ENCODE measurements at regions not wholly inside any gene's neighbourhood (a gene's known extent, or its start where the extent isn't known, plus 50 kb on each side); places are given as distances from the start of the nearest gene placed in this dataset.
"Not testable (repeated sequence)": the region's sequence is repeated elsewhere in the genome, so short reads cannot be mapped to it uniquely, and the experiment has no call there.

DNA sequence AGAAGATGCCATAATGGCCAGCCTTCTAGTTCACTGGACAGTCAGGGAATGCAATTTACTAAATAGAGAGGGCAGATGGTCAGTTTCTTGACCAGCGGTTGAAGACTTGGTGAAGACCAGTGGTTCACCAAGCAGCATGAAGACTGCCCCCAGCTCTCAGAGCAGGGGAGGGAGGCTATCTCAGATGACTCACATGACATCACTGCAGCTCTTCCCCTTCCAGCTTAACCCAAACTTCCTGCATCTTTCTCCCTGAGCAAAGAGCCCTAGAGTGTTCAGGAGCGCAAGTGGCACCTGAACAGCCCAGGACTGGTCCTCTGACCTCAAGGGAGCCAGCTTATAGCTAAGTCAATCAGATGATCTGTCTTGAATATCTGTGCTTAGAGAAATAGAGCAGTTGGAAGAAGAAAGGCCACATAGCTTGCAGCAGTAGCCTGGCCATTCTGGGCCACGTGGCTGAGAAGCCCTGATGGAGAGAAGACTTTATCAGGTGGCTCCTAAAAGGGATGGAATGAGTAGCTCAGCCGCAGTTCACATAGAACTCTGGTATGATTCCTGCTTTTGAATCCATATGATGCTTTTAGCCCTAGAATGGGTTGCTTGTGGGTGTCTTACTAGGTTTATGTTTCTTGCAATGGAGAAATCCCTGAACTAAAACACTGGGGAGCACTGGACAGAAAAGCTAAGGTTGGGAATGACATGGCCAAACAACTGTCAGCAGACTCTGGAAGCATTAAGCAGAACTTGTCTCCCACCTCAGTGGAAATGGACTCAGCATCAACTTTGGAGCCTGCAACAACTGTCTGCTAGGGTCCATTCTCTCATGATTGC, 392.1 kb upstream of the CCL2 start:
- DNase-seq = no peak

DNA sequence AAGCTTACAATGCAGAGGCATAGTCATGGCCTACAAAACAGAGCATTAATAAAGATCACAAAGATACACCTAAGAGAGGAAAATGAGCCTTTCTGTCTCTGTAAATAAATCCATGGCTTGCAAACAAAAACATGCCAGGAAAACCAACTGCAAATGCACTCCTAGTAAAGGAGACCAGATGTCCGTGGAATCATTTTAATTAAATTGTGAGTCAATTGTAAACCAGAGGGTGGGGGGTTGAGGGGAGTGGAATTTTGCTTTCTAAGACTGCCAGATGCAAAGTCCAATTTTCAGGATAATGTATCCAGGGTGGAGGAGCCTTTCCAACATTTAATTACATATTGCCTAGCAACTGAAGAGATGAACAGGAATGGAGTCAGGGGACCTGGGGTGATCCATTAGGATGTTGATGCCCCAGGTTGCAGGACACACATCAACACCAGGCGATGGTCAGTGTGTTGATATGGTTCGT, 390.3 kb upstream of the CCL2 start:
- no peak for DNase-seq

DNA sequence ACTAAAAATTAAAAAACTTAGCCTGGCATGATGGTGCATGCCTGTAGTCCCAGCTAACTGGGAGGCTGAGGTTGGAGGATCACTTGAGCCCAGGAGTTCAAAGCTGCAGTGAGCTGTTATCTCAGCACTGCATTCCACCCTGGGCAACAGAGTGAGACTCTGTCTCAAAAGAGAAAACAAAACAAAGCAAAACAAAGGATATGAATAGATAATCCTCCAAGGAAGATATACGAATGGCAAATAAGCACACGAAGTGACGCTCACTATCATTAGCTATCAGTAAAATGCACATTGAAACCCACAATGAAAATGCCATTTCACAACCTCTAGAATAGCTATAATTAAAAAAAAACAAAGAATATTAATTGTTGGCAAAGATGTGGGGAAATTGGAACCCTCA, 386.2 kb upstream of the CCL2 start:
- DNase-seq = no peak

DNA sequence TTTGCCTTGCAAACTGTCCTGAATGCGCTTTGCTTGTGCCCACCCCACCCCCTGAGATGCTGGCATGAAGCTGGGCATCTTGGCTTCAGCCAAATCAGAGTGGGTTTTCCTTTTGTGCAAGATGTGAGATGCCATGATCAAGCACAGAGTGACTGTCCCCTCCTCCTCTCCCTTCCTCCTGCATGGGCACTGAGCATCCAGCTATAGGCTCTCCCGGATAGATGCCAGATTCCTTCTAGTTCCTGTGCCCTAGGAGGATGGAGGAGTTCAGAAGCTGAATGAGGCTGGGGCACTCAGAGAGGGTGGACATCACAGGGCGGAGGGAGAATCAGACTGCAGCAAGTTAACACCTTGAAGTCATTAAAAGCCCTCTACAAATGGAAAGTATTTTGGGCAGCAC, 384.1 kb upstream of the CCL2 start:
- no peak for DNase-seq

DNA sequence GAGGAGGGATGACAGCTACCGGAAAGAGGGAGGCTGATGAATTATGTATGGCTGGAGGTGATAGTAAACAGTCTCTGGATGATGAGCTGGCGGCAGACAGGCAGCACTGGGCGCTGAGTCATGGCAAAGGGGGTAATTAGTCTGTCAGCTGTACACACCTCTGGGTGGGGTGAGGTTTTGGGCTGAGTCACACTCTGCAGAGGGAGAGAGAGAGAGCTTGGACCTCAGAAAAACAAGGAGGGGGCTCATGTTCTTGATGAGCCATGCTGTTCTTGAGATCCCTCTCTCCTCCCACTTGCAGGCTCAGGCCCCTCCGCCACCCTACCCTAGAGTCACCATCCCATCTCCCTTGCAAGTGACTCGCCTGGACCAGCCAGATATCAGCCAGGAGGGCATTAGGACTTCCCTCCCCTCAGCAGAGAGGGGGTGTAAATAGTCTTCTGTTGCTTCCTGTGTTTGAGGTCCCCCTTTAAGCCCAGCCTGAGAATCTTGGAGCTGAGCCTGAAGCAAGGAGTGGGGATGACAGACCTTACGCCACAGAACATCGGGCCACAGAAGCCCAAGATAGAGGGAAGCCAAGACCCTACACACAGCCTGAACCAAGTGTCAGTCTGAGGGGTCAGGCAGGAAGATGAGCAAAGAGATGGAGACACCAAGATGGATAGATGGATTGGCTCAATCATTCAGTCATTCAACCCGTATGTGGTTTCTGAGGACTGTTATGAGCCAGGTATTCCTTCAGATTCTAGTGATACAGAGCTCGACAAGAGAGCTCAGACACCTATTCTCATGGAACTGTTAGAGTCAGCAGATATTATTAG, 383.2 kb upstream of the CCL2 start:
- no peak for DNase-seq

DNA sequence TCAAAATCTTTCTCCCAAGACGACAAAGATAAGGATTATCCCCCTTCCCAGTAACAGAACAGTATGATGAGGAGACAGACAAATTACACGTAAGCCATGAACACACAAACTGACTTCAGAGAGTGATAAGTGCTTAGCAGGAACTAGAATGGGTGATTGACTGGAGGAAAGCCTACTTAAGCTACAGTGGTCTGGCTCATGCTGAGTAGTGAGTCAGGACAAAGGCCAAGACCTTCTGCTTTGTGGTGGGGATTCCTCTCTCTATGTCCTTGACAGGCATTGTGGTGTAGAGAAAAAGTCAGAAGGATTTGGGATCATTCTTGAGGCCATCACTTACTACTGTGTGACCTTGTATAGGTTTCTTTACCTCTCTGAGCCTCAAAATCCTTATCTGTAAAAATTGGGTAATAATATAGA, 381.9 kb upstream of the CCL2 start:
- no peak for DNase-seq

DNA sequence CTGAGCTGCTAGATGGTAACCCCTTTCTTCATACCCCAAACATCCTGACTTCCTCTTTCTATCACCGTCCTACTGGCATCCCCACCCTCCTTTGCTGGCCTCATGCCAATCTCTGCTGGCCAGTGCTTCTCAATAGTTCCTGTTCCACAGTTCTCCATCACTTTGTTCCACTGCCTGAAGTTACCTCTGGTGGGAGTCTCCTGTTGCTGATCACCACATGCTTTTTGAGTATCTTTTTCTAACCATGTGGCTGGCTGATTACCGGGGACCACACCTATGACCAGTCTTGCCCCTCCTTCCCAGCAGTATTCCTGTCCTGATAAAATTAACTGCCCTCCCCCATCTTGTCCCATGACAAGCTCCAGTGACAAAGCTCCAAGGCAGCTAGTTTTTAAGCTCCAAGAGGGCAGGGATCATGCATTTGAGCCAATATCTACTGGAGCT, 380.4 kb upstream of the CCL2 start:
- no peak for DNase-seq

DNA sequence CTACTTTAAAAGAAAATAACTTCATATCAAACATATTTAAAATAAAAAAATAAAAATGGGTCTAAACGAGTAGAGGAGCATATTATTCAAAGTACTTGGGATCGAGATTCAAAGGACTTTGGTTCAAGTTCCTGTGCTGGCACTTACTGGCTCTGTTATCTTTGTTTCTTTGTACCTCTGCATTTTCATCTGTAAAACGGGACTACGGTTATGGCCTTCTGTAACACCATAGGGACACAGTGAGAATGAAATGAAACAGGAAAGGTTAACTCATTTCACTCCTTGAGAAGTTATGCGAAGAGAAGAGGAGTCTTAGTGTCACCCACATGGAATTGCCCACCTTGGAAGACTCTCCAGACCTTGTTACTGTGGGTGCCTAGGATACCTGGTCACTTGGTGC, 379.1 kb upstream of the CCL2 start:
- DNase-seq = no peak

DNA sequence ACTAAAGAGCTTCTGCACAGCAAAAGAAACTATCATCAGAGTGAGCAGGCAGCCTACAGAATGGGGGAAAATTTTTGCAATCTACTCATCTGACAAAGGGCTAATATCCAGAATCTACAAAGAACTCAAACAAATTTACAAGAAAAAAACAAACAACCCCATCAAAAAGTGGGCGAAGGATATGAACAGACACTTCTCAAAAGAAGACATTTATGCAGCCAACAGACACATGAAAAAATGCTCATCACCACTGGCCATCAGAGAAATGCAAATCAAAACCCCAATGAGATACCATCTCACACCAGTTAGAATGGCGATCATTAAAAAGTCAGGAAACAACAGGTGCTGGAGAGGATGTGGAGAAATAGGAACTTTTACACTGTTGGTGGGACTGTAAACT, 372.8 kb upstream of the CCL2 start:
- not testable (repeated sequence) for DNase-seq

DNA sequence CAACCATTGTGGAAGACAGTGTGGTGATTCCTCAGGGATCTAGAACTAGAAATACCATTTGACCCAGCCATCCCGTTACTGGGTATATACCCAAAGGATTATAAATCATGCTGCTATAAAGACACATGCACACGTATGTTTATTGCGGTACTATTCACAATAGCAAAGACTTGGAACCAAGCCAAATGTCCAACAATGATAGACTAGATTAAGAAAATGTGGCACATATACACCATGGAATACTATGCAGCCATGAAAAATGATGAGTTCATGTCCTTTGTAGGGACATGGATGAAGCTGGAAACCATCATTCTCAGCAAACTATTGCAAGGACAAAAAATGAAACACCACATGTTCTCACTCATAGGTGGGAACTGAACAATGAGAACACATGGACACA, 372.4 kb upstream of the CCL2 start:
- not testable (repeated sequence) for DNase-seq

DNA sequence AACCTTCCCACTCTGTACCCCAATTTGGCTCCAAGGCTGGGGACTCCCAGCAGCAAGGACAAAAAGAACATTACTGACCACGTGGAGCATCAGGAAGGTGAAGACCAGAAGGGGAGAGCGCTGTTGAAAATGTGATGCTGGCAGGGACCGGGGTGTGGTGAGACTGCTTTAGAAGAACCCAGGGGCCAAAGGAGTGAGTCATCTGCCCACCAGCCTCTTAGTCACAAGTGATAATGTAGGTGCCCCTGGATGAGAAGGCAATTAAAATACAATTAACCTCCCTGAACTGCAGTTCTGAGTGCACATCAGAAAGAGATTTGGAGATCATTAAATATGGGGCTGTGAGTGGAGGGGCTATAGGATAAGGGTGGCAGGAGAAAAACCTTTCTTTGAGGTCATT, 366.6 kb upstream of the CCL2 start:
- DNase-seq = no peak

DNA sequence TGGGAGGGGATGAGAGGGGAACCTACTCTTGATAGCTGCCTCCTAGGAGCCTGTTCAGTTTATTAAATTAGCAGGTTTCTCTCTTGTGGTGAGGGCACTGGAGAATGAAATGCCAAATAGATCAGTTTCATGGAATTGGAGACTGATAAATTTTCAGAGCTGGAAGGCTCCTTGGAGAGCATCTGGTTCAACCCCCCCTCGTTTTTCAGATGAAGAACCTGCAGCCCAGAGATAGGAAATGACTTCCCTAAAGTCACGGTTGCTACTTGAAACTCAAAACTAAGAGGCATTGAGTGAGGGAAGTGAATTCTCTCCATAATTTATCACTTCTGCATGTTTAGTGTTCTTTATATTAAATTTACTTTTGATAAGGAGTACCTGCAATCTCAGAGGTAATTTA, 366.0 kb upstream of the CCL2 start:
- DNase-seq = no peak

DNA sequence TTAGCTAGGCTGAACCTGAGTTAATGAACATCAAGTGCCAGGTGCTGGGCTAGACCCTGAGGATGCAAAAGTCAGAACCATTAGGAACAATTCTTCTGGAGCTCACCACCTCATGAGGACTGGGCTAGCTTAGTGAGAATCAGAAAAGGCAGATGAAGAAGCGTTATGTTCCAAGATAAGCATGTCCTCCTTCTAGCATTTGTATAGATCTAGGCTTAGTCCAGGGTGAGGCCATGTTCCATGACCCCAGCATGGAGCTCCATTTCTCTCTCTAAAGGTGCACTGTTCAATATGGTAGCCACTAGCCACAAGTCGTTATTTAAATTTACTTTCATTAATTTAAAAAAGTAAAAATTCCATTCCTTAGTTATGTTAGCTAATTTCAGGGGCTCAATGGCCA, 365.3 kb upstream of the CCL2 start:
- no peak for DNase-seq

DNA sequence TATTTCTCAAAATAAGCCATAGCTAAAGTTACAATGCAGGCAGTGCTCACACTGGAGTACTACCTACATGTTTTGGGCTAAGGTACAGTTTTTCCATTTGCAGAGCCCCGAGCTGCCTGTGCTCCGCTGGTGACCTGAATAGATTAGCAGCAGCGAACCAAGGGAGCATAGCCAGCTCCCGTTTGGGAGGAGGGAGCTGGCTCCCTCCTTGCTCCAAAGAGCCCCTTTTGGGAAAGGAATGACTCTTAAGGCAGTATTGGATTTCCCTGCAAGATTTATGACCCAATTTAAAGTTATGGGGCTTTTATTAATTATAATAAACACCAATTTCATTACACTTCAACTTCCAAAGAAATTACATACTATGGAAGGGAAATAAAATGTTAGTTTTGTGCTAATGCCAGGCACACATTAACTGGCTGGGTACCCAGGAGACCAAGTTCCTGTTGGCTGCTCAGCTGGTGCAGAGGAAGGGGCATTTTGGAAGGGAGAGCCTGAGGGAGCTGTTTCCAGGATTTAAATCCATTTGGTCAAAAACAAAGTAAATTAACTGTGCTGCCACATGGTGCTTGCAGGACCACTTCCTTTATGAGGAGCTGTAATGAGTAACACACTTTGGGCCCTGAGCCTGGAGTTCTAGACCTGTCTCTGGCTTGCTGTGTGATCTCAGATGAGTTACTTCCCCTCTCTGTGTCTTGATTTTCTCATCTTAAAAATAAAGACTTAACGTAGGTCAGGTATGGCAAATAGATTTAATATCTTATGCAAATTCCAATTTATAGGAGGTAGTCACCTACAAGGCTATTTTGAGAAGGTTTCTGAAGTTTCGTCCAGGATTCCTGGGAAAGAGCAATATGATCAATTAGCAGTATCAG, 362.1 kb upstream of the CCL2 start:
- DNase-seq = no peak

DNA sequence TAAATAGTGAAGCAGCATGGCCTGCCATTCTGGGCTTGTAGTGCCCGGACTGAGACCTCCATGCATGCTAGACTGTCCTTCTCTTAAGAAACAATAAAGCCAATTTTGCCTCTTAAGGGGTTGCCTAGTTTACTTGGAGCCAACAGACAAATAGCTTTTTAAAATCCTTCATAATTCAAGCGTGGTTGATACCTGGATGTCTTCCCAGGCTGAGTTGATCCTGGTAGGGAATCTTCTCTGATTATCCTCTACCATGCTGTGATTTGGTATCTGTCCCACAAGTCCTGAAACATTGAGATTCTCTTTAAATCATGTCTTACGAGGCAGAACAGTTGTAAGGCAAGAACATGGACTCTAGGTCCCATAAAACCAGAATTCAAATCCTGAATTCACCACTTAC, 359.6 kb upstream of the CCL2 start:
- no peak for DNase-seq

DNA sequence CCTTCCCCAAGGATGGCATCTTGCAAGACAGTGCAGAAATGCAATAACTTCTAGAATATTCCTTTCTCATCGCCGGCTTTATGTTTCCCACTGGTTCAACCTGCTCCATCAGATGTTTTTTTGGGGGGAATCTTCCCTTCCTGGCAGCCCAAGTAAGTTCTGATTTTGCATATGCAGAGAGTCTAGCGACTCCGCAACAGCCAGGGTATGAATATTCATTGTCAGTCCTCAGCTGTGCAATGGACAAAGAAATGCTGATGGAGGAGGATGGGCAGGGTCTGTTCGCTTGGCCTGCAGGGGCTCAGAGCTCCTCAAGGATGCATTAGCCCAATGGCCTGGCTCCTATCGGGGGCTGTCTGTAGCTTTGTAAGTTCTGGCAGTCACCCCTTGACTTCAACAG, 358.8 kb upstream of the CCL2 start:
- DNase-seq = no peak

DNA sequence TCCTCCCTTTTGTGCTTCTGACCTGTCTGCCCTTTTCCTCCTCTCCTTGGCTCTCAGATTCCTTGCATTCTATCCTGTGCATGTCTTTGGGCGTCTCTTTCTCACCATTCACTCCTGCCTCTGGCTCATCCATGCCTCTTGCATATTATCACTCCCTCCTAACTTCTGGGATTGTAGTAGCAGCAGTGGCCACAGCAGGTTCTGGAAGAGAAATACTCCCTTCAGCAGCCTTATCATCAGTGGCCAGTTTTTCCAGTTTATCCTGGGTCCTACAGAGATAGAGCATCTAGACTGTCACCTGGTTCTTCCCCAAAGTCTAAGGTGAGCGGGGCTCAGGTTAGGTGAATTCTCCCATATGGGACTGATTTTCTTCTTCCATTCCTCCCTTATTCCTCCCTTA, 354.0 kb upstream of the CCL2 start:
- DNase-seq = no peak

DNA sequence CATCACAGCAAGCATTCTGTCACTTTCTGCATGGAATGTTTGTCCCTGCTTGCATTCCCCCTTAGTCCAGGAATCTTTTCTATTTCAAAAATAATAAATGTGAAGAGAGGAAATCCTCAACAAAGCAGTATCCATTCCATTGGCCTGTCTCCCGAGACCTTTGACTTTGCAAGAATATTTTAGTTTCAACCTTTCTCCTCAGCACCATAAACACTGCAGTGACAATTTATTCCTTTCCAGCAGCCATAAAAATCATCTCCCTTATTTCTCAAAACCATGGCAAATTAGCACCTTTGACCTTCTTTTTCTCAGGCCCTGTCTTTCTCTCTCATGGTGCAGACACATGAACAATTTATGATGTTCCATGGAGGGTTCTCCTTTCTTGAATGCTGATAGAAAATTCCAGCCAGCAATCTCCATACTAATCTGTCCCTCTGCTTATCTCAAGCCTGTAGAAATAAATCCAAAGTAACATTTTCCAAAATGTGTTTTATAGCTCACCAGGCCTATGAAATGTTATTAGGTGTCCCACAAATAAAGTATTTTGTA, 352.1 kb upstream of the CCL2 start:
- no peak for DNase-seq

DNA sequence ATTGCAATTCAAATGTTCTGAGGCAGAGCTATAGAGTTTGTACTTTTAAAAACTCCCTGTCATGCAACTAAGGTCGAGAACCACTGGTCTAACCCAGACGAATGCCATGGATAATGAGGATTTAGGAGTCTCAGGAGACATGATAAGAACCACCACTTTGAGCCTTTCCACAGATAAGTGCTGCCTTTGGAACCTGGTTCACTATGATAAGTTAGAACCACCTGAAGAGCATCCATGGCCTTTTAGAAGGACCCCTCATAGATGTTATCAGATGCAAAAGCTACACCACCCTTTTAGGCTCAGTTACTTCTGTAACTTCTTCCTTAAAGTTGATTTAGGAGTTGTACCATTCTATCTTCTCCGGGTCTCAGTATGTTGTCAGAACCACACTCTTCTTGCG, 350.6 kb upstream of the CCL2 start:
- no peak for DNase-seq

DNA sequence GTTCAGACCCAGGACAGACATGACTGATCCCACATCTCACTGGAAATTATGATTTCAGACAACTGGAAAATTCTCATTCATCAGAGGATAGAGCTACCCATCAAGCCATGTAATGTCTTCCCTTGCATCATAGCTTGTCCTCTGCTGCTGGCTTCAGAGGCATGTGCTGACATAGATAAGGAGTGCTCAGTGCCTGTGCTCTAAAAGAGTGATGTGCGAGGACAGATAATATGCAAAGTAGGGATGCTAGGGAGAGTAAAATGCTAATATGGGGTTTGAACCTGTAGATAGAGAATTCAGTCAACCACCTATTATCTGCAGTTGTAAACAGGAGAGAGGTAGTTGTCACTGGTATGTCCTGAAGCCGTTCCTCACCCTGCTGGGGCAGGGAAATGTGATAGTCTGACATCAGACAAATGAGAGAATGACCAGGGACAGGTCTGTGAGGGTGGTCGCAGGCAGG, 349.7 kb upstream of the CCL2 start:
- DNase-seq = no peak

DNA sequence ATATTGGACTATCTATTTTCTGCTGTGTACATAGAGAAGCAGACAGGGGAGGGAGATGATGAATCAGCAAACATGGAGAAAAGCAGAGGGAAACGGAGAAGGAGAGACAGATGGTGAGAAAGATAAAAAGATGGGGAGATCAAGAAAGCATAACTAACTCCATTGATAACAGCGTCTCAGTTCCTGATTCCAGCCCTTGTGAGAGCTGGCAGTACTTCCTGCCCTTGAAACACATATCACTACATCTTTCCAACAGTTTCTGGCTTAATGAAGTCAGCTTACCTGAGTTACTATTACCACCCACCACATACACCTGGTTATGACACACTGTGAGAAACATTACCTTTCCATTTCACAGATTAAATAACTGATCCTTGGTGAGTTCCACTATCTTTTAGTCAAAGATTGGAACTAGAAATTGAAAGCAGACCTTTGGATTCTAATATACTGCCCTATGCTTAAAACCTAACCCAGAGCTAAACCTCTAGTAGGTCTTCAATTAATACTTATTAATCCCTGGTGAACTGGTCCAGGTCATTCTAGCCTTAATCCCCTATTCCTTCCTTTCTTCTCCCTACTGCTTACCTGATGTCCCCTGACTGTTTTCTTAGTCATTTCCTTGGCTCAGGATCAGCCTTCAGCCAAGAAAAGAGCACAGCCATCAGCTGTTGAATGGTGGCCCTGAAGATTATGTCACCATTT, 346.6 kb upstream of the CCL2 start:
- DNase-seq = no peak

All from T1000 (cell line).